ENCODE measurements at regions not wholly inside any gene's neighbourhood (a gene's known extent, or its start where the extent isn't known, plus 50 kb on each side); places are given as distances from the start of the nearest gene placed in this dataset.
A peak's percentile ranks its signal among the peaks of the same experiment; 100 is the strongest.

DNA sequence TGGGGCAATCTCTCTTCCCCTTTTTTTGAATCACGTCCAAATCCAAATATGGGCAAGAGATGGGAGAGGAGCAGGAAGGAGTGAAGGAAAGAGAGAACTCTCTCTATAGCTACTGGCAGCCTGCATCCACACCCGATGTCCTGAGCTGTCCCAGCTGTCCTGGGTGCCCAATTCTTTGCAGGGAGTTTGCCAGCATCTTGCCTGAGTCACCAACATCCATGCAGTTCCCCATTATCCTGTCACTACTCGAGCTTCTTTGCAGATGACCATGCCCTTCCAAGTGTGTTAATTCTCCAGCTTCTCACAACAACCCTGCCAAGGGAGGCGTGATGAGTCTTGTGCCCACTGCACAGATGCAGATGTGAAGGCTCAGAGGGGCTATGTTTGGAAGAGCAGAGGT, 127.1 kb downstream of the NSG2 start:
- H3K36me3 Mint-ChIP-seq: no peaks in the 10 kb centered on the region
- TF ChIP-seq, protein P1, sequence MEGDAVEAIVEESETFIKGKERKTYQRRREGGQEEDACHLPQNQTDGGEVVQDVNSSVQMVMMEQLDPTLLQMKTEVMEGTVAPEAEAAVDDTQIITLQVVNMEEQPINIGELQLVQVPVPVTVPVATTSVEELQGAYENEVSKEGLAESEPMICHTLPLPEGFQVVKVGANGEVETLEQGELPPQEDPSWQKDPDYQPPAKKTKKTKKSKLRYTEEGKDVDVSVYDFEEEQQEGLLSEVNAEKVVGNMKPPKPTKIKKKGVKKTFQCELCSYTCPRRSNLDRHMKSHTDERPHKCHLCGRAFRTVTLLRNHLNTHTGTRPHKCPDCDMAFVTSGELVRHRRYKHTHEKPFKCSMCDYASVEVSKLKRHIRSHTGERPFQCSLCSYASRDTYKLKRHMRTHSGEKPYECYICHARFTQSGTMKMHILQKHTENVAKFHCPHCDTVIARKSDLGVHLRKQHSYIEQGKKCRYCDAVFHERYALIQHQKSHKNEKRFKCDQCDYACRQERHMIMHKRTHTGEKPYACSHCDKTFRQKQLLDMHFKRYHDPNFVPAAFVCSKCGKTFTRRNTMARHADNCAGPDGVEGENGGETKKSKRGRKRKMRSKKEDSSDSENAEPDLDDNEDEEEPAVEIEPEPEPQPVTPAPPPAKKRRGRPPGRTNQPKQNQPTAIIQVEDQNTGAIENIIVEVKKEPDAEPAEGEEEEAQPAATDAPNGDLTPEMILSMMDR (conservative IDR thresholded peaks at IDR 0.05): no peak
- no peak for DNase-seq (ENCODE audit: extremely low spot score, unreplicated experiment)
- no peaks in the 10 kb centered on the region for H3K9me3 Mint-ChIP-seq
- H3K27ac Mint-ChIP-seq: peak overlapping the region; percentile 46
- H3K4me1 Mint-ChIP-seq (ENCODE audit: unreplicated experiment): peaks cover 6% of the 10 kb centered on the region
- peaks cover 18% of the 10 kb centered on the region for H3K27me3 Mint-ChIP-seq
- H3K4me3 Mint-ChIP-seq: no peak overlapping the region

DNA sequence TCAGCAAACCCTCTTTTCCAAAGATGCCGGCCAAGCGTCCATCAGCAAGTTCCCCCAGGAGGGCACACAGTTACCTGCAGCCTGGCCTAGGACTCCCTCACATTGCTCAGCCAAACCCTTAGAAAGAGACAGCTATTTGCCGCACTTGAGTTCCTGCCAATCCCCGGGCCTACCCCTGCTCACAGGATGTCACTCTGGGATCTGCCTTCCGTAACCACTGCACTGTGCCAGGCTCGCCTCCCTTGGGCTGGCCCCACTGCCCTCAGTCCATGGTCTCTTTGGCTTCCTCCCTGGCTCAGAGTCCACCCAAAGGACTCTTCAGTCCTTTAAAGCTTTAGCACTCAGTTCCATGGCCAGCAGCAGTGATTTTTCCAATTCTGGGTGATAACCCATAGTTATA, 128.3 kb downstream of the NSG2 start:
- no peak overlapping the region for H3K27ac Mint-ChIP-seq
- H3K9me3 Mint-ChIP-seq: no peaks in the 10 kb centered on the region
- TF ChIP-seq, protein P1 (conservative IDR thresholded peaks at IDR 0.05): no peak
- peaks cover 6% of the 10 kb centered on the region for H3K4me1 Mint-ChIP-seq (ENCODE audit: unreplicated experiment)
- peaks cover 27% of the 10 kb centered on the region for H3K27me3 Mint-ChIP-seq
- no peaks in the 10 kb centered on the region for H3K36me3 Mint-ChIP-seq
- DNase-seq (ENCODE audit: extremely low spot score, unreplicated experiment): no peak
- no peak overlapping the region for H3K4me3 Mint-ChIP-seq

DNA sequence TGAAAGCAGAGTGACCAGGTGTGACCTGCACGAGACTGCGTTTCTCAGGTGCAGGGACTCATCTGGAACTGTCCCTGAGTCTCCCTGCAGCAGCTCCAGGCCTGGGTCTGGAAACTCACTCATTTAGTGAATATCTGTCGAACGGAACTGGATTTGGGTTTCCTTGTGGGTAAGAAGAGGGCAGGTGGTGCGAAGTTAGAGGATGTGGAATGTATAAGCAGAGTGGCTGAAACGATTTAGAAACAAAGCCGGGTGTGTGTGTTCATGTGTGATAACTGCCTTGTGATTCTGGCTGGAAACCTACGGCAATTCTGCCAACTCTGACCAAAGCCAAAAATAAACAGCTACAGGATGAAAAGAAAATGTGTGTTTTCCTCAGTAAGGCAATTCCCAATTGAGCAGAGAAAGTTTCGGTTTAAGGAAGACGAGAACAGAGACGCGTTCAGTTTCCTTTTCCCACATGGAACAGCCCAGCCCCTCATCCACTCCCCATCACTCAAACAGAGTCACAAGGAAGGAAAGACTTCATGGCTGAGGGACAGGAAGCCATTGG, 130.3 kb downstream of the NSG2 start:
- TF ChIP-seq, protein P1 (conservative IDR thresholded peaks at IDR 0.05): no peak
- Mint-ChIP-seq H3K4me1 (ENCODE audit: unreplicated experiment) (peaks cover 6% of the 10 kb centered on the region), H3K9me3 (no peaks in the 10 kb centered on the region), H3K27ac (no peak overlapping the region), H3K4me3 (no peak overlapping the region), H3K27me3 (peaks cover 33% of the 10 kb centered on the region), H3K36me3 (no peaks in the 10 kb centered on the region)
- no peak for DNase-seq (ENCODE audit: extremely low spot score, unreplicated experiment)

DNA sequence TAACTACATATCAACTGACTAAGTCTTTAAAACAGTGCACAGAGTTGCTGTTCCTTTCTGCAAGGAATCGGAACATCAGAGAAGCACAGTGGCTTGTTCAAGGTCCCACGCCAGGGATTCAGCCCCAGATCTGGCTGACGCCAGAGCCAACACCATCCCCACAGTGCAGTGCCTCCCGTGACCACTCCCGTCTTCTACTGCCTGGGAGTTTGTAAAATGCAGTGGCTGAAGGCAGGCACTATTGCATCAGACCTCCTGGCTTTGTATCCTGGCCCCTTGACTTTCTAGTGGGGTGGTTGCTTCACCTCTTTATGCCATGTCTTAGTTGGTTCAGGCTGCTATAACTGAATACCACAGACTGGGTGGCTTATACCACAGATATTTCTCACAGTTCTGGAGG, 131.0 kb downstream of the NSG2 start:
- peak; percentile 42 for DNase-seq (ENCODE audit: extremely low spot score, unreplicated experiment)

DNA sequence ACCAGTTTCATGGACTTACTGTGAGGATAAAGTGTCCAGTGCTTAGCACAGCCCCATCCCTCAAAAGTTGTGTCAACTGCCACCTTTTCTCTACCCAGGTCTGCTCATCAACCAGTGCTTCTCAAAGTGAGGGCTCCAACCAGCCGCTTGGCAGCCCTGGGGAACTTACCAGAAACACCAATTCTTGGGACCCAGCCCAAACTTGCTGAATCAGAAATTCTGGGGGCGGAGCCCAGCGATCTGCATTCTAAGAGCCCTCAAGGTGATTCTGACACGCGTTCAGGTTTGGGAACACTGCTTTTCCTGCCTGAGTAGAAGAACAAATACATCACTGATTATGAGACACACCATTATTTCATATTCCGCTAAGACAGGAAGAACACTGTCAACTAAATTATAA, 132.0 kb downstream of the NSG2 start:
- H3K4me1 Mint-ChIP-seq (ENCODE audit: unreplicated experiment): peaks cover 1% of the 10 kb centered on the region
- no peak overlapping the region for H3K4me3 Mint-ChIP-seq
- TF ChIP-seq, protein P1 (conservative IDR thresholded peaks at IDR 0.05): no peak
- no peak for DNase-seq (ENCODE audit: extremely low spot score, unreplicated experiment)
- H3K9me3 Mint-ChIP-seq: no peaks in the 10 kb centered on the region
- no peak overlapping the region for H3K27ac Mint-ChIP-seq
- H3K36me3 Mint-ChIP-seq: no peaks in the 10 kb centered on the region
- H3K27me3 Mint-ChIP-seq: peaks cover 41% of the 10 kb centered on the region

More for the DNA sequence above, 131.0 kb downstream of the NSG2 start:
- TF ChIP-seq, protein P1 (conservative IDR thresholded peaks at IDR 0.05): no peak
- Mint-ChIP-seq H3K27ac (no peak overlapping the region), H3K27me3 (peaks cover 35% of the 10 kb centered on the region), H3K36me3 (no peaks in the 10 kb centered on the region), H3K9me3 (no peaks in the 10 kb centered on the region), H3K4me1 (ENCODE audit: unreplicated experiment) (peaks cover 6% of the 10 kb centered on the region), H3K4me3 (no peak overlapping the region)
